MV-4-11 (cell line): ENCODE measurements at regions not wholly inside any gene's neighbourhood (a gene's known extent, or its start where the extent isn't known, plus 50 kb on each side); places are given as distances from the start of the nearest gene placed in this dataset.
"Not testable (repeated sequence)": the region's sequence is repeated elsewhere in the genome, so short reads cannot be mapped to it uniquely, and the experiment has no call there.

Source experiments
- DNase-seq: peaks from one replicate; lab custom pipeline; 2025; lab: John Stamatoyannopoulos, UW

- no peak for DNase-seq
Measured at GRCh38 chr21:35204125-35204524, 155.0 kb upstream of the RUNX1 start.

GRCh38 chr21:35203093-35203977 lies 154.2 kb upstream of the RUNX1 start:
- DNase-seq: no peak

GRCh38 chr21:35202431-35202830 lies 153.3 kb upstream of the RUNX1 start:
- no peak for DNase-seq

GRCh38 chr21:35201799-35202198 lies 152.7 kb upstream of the RUNX1 start:
- DNase-seq: no peak

GRCh38 chr21:35201288-35201687 lies 152.2 kb upstream of the RUNX1 start:
- DNase-seq: no peak

GRCh38 chr21:35199733-35200015 lies 150.6 kb upstream of the RUNX1 start:
- no peak for DNase-seq

GRCh38 chr21:35198982-35199732 lies 150.1 kb upstream of the RUNX1 start:
- no peak for DNase-seq

GRCh38 chr21:35198565-35198964 lies 149.5 kb upstream of the RUNX1 start:
- DNase-seq: no peak

GRCh38 chr21:35197992-35198431 lies 148.9 kb upstream of the RUNX1 start:
- no peak for DNase-seq

- no peak for DNase-seq
Measured at GRCh38 chr21:35197191-35197590, 148.1 kb upstream of the RUNX1 start.

GRCh38 chr21:35196128-35196527 lies 147.0 kb upstream of the RUNX1 start:
- no peak for DNase-seq

- no peak for DNase-seq
Measured at GRCh38 chr21:35195232-35195631, 146.1 kb upstream of the RUNX1 start.

GRCh38 chr21:35191754-35192153 lies 142.7 kb upstream of the RUNX1 start:
- DNase-seq: no peak

GRCh38 chr21:35191128-35191527 lies 142.0 kb upstream of the RUNX1 start:
- no peak for DNase-seq

- DNase-seq: no peak
Measured at GRCh38 chr21:35190201-35190701, 141.1 kb upstream of the RUNX1 start.

GRCh38 chr21:35189077-35189863 lies 140.2 kb upstream of the RUNX1 start:
- no peak for DNase-seq

GRCh38 chr21:35183389-35183788 lies 134.3 kb upstream of the RUNX1 start:
- DNase-seq: not testable (repeated sequence)

GRCh38 chr21:35179990-35180540 lies 131.0 kb upstream of the RUNX1 start:
- no peak for DNase-seq

GRCh38 chr21:35178827-35179226 lies 129.7 kb upstream of the RUNX1 start:
- no peak for DNase-seq

GRCh38 chr21:35178098-35178497 lies 129.0 kb upstream of the RUNX1 start:
- DNase-seq: no peak

- DNase-seq: peak; percentile 50
Measured at GRCh38 chr21:35172231-35172630, 123.1 kb upstream of the RUNX1 start.

- DNase-seq: no peak
Measured at GRCh38 chr21:35171385-35171784, 122.3 kb upstream of the RUNX1 start.
